HEK293 (cell line): ENCODE measurements at regions not wholly inside any gene's neighbourhood (a gene's known extent, or its start where the extent isn't known, plus 50 kb on each side); places are given as distances from the start of the nearest gene placed in this dataset.

Experiments
- CTCF ChIA-PET: fragments of 350-600 bp; formaldehyde crosslinking; extraction: SDS; loops from one replicate; lab custom pipeline; 2021; ENCODE audit warnings: antibody characterized with exemption; lab: Yijun Ruan, JAX
- POLR2A ChIA-PET: fragments of 300-600 bp; formaldehyde crosslinking; extraction: SDS; loops from one replicate; lab custom pipeline; 2020; ENCODE audit warnings: antibody characterized with exemption, inconsistent platforms; lab: Yijun Ruan, JAX
- H3K27ac ChIP-seq: fragments of 200-500 bp; sonication (Bioruptor generic); 2 replicates; pipeline ENCODE4 v1.5.1; 2014; ENCODE audit warnings: low read depth, low read length, control low read depth, inconsistent platforms; ENCODE audit errors: extremely low read depth
- H3K36me3 ChIP-seq, 2 experiments: fragments of 200-500 bp in 1 of 2; sonication (Bioruptor generic) in 1 of 2; 1 replicate in 1 of 2; 2 replicates in 1 of 2; pipeline ENCODE4 v1.5.1; 2014 to 2017; ENCODE audit warnings: inconsistent platforms in 2 of 2, low read length in 2 of 2; ENCODE audit not compliant: control insufficient read depth in 2 of 2, insufficient read depth in 1 of 2
- H3K4me1 ChIP-seq: fragments of 200-500 bp; sonication (Bioruptor generic); 2 replicates; pipeline ENCODE4 v1.5.1; 2014; ENCODE audit warnings: mild to moderate bottlenecking, low read length, inconsistent platforms; ENCODE audit not compliant: control insufficient read depth, insufficient read depth
- H3K4me3 ChIP-seq: 2 replicates; pipeline ENCODE4 v1.5.1; 2011; ENCODE audit warnings: low read depth, mild to moderate bottlenecking, control low read depth, low read length, moderate library complexity
- H3K9me3 ChIP-seq: fragments of 200-500 bp; sonication (Bioruptor generic); 2 replicates; pipeline ENCODE4 v1.5.1; 2014; ENCODE audit warnings: low read depth, low read length, inconsistent platforms; ENCODE audit not compliant: control insufficient read depth, insufficient read depth
- HOXA7 ChIP-seq: sonication (generic); formaldehyde crosslinking; IDR thresholded peaks from 2 replicates; pipeline ENCODE4 v1.8.1; 2022; ENCODE audit warnings: missing genetic modification reagents, borderline replicate concordance
- MEIS1 ChIP-seq: sonication (generic); formaldehyde crosslinking; IDR thresholded peaks from 2 replicates; pipeline ENCODE4 v1.8.1; 2022; ENCODE audit warnings: missing genetic modification reagents, mild to moderate bottlenecking, borderline replicate concordance
- MZF1 ChIP-seq: fragments of 450-650 bp; formaldehyde crosslinking; IDR thresholded peaks from 2 replicates; pipeline ENCODE4 v1.5.1; 2017; ENCODE audit warnings: missing biosample characterization, missing genetic modification characterization, borderline replicate concordance
- PRDM6 ChIP-seq: fragments of 450-650 bp; formaldehyde crosslinking; IDR thresholded peaks from 2 replicates; pipeline ENCODE4 v1.5.1; 2017; ENCODE audit warnings: missing biosample characterization, missing genetic modification characterization
- ZBTB44 ChIP-seq: fragments of 450-650 bp; IDR thresholded peaks from 2 replicates; pipeline ENCODE4 v1.5.1; 2018; ENCODE audit warnings: missing biosample characterization, mild to moderate bottlenecking, missing genetic modification characterization
- ZNF112 ChIP-seq: fragments of 450-650 bp; formaldehyde crosslinking; IDR thresholded peaks from 2 replicates; pipeline ENCODE4 v1.5.0; 2017; ENCODE audit warnings: missing biosample characterization, missing genetic modification characterization
- ZNF148 ChIP-seq: fragments of 450-650 bp; formaldehyde crosslinking; IDR thresholded peaks from 2 replicates; pipeline ENCODE4 v1.5.0; 2017; ENCODE audit warnings: missing biosample characterization, missing genetic modification characterization, borderline replicate concordance
- ZNF174 ChIP-seq: fragments of 450-650 bp; formaldehyde crosslinking; IDR thresholded peaks from 2 replicates; pipeline ENCODE4 v1.5.0; 2017; ENCODE audit warnings: missing biosample characterization, mild to moderate bottlenecking, missing genetic modification characterization
- ZNF18 ChIP-seq: fragments of 450-650 bp; formaldehyde crosslinking; IDR thresholded peaks from 2 replicates; pipeline ENCODE4 v1.5.1; 2016; ENCODE audit warnings: missing biosample characterization, missing genetic modification characterization
- ZNF211 ChIP-seq: fragments of 450-650 bp; formaldehyde crosslinking; IDR thresholded peaks from 2 replicates; pipeline ENCODE4 v1.5.1; 2016; ENCODE audit warnings: low read depth, missing biosample characterization, missing genetic modification characterization
- ZNF366 ChIP-seq: fragments of 450-650 bp; formaldehyde crosslinking; conservative IDR thresholded peaks from 2 replicates; pipeline ENCODE4 v1.5.1; 2016; ENCODE audit warnings: missing biosample characterization, missing genetic modification characterization
- ZNF544 ChIP-seq: fragments of 450-650 bp; formaldehyde crosslinking; IDR thresholded peaks from 2 replicates; pipeline ENCODE4 v1.5.0; 2017; ENCODE audit warnings: missing biosample characterization, missing genetic modification characterization
- ZNF571 ChIP-seq: fragments of 450-650 bp; formaldehyde crosslinking; IDR thresholded peaks from 2 replicates; pipeline ENCODE4 v1.5.0; 2017; ENCODE audit warnings: missing biosample characterization, missing genetic modification characterization
- ZNF585B ChIP-seq: fragments of 450-650 bp; formaldehyde crosslinking; IDR thresholded peaks from 2 replicates; pipeline ENCODE4 v1.5.1; 2016; ENCODE audit warnings: missing biosample characterization, missing genetic modification characterization
- ZNF596 ChIP-seq: fragments of 450-650 bp; IDR thresholded peaks from 2 replicates; pipeline ENCODE4 v1.5.0; 2018; ENCODE audit warnings: missing biosample characterization, mild to moderate bottlenecking, missing genetic modification characterization, moderate library complexity
- ZNF621 ChIP-seq: fragments of 450-650 bp; formaldehyde crosslinking; IDR thresholded peaks from 2 replicates; pipeline ENCODE4 v1.5.1; 2017; ENCODE audit warnings: missing biosample characterization, missing genetic modification characterization
- ZNF624 ChIP-seq: fragments of 450-650 bp; formaldehyde crosslinking; IDR thresholded peaks from 2 replicates; pipeline ENCODE4 v1.5.1; 2017; ENCODE audit warnings: missing biosample characterization, missing genetic modification characterization
- ZNF768 ChIP-seq: fragments of 450-650 bp; formaldehyde crosslinking; IDR thresholded peaks from 2 replicates; pipeline ENCODE4 v1.5.1; 2018; ENCODE audit warnings: missing biosample characterization, mild to moderate bottlenecking, missing genetic modification characterization

GRCh38 chr3:188940573-188940932 is 231.2 kb upstream of the TPRG1 start:
- Histone ChIP-seq H3K9me3 (no peaks in the 10 kb centered on the region), H3K27ac (no peak overlapping the region), H3K4me3 (no peak overlapping the region), H3K4me1 (no peaks in the 10 kb centered on the region), H3K36me3 (no peaks in the 10 kb centered on the region)
- CTCF ChIA-PET: no interaction called here
- POLR2A ChIA-PET: no interaction called here
- TF ChIP-seq MZF1 (tag by site-specific recombination): no peak
- TF ChIP-seq ZNF596 (tag by site-specific recombination): no peak
- no peak for TF ChIP-seq HOXA7 (CRISPR knock-in tag)
- TF ChIP-seq MEIS1 (CRISPR knock-in tag): no peak
- no peak for TF ChIP-seq ZNF366 (tag by site-specific recombination)
- no peak for TF ChIP-seq ZNF112 (tag by site-specific recombination)
- TF ChIP-seq ZNF624 (tag by site-specific recombination): no peak
- no peak for TF ChIP-seq ZNF768
- no peak for TF ChIP-seq ZNF585B (tag by site-specific recombination)
- no peak for TF ChIP-seq ZNF571 (tag by site-specific recombination)
- TF ChIP-seq ZNF211 (tag by site-specific recombination): no peak
- TF ChIP-seq ZNF148 (tag by site-specific recombination): no peak

- no peak for TF ChIP-seq ZNF174
- no peak for TF ChIP-seq ZNF621 (tag by site-specific recombination)
- TF ChIP-seq ZNF544: no peak
- no peak for TF ChIP-seq PRDM6 (tag by site-specific recombination)
- no peak for TF ChIP-seq ZBTB44
- no peak for TF ChIP-seq ZNF18
- POLR2A ChIA-PET: no interaction called here
Measured at GRCh38 chr3:188941103-188941502, 230.7 kb upstream of the TPRG1 start.

More at GRCh38 chr3:188941103-188941502, 230.7 kb upstream of the TPRG1 start:
- Histone ChIP-seq H3K4me3 (no peak overlapping the region), H3K36me3 (no peaks in the 10 kb centered on the region), H3K9me3 (no peaks in the 10 kb centered on the region), H3K27ac (no peak overlapping the region), H3K4me1 (no peaks in the 10 kb centered on the region)
- CTCF ChIA-PET: interaction anchor here (0.6 kb wide), 2 partner anchors 71 to 1199 kb away, joined by 3 read pairs; no protein-coding TSS in a partner anchor
